Activated CD4-positive, alpha-beta T cell treated with anti-CD3 and anti-CD28 coated beads, Interleukin-2, Interleukin-4, amounts not matched to agents 100 ng/mL and 50 ng/mL, durations not matched to agents 16 hours and 8 hours (primary cell): ENCODE measurements at regions not wholly inside any gene's neighbourhood (a gene's known extent, or its start where the extent isn't known, plus 50 kb on each side); places are given as distances from the start of the nearest gene placed in this dataset.
A peak's percentile ranks its signal among the peaks of the same experiment; 100 is the strongest.
"Not testable (repeated sequence)": the region's sequence is repeated elsewhere in the genome, so short reads cannot be mapped to it uniquely, and the experiment has no call there.

Source experiments
- DNase-seq: peaks from one replicate; pipeline ENCODE4 v3.0.0-alpha.2; 2020; ENCODE audit warnings: low spot score

DNA sequence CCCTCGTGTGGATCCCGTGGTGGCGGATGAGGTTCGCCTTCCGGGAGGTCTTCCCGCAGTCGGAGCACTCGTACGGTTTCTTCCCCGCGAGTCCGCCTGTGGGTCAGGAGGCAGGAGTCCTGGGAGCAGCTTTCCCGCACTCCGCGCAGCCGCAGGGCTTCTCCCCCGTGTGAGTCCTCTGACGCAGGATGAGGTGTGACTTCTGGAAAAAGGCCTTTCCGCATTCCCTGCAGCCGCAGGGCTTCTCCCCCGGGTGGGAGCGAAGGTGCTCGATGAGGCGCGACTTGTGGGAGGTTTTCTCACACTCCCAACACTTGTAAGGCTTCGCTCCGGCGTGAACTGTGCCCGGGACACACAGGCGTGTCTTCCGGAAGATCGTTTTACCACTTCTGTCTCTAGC, 68.8 kb upstream of the WIPI2 start:
- not testable (repeated sequence) for DNase-seq

DNA sequence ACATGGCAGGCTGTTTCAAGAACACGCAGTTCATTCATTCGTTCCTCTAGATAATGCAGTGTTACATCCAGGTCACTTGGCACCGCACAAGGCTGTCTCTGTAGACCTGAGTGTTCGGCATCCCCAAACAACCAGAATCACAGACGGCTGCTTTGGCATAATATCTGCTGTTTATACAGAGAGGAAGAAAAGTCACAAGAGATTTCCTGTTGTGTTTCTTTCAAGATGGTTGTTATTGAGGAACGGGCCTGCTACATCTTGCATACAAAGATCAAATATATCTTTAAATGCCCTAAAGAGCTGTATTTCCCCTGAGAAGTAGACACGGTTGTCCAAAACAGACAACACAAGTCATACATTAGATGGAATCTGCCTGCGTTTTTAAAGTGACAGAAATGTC, 58.8 kb upstream of the WIPI2 start:
- DNase-seq = not testable (repeated sequence)

DNA sequence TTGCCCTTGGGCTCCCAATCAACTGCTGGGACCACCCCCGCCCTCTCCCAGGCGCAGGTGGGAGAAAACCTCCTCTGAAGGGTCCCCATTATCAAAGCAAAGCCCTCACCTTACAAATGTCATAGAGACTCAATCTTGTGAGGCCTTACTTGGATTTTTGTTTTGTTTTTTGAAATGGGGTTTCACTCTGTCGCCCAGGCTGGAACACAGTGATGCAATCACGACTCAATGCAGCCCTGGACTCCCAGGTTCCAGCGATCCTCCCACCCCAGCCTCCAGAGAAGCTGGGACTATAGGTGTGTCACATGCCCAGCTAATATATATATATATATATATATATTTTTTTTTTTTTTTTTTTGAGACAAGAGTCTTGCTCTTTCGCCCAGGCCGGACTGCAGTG, 57.5 kb upstream of the WIPI2 start:
- no peak for DNase-seq

DNA sequence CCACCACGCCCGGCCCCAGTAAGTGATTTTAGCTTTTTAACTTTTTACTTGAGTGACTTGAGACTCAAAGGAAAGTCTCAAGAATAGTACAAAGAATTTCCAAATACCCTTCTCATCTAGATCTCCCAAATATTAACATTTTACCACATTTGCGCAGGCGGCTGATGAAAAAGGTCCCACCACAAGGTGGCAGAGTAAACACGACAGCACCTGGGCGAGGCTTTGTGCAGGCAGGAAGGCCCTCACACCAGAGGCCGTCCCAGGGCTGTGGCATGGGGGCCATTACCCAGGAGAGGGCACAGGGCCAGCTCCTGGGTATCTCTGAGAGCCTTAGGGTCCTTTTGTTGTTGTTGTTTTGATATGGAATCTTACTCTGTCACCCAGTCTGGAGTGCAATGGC, 50.0 kb upstream of the WIPI2 start:
- DNase-seq = peak; percentile 25
